ENCODE measurements at regions not wholly inside any gene's neighbourhood (a gene's known extent, or its start where the extent isn't known, plus 50 kb on each side); places are given as distances from the start of the nearest gene placed in this dataset.

- Histone ChIP-seq H2AK5ac (ENCODE audit: low read depth, low read length) (no peak overlapping the region), H2BK12ac (ENCODE audit: low read depth, low read length) (no peak overlapping the region), H2AFZ (ENCODE audit: low read length) (no peak overlapping the region), H3K79me1 (ENCODE audit: low read depth, low read length) (no peaks in the 10 kb centered on the region), H4K91ac (replicated peaks; ENCODE audit: insufficient read length, low read length) (no peak overlapping the region), H4K8ac (ENCODE audit: extremely low read depth, insufficient read depth, low read length) (no peak overlapping the region), H2BK5ac (ENCODE audit: low read depth, low read length) (no peak overlapping the region), H3K36me3 (ENCODE audit: control insufficient read depth in 2 of 4, insufficient read depth in 4 of 4, low read length in 3 of 4) (no peaks in the 10 kb centered on the region), H3K9ac (replicated peaks in 1 of 4; ENCODE audit: extremely low read depth in 1 of 4, low read depth in 3 of 4, low read length in 3 of 4) (no peak overlapping the region), H3K4me1 (replicated peaks in 1 of 4; ENCODE audit: control insufficient read depth in 3 of 4, insufficient read depth in 4 of 4, low read length in 3 of 4) (no peaks in the 10 kb centered on the region), H3K27ac (ENCODE audit: low read depth, low read length) (no peak overlapping the region), H3K14ac (ENCODE audit: insufficient read length) (no peak overlapping the region), H2BK120ac (replicated peaks; ENCODE audit: low read depth, low read length) (no peak overlapping the region), H3K4me3 (ENCODE audit: extremely low read depth in 1 of 4, insufficient read depth in 2 of 4, low read depth in 3 of 4, low read length in 4 of 4) (no peak overlapping the region), H3K23ac (ENCODE audit: insufficient read length) (no peak overlapping the region), H4K5ac (ENCODE audit: insufficient read length, low read depth, low read length) (no peak overlapping the region), H2BK20ac (ENCODE audit: low read length) (no peak overlapping the region), H4K20me1 (replicated peaks in 1 of 2; ENCODE audit: control insufficient read depth in 1 of 2, insufficient read depth in 2 of 2, low read length in 2 of 2) (no peaks in the 10 kb centered on the region), H2BK15ac (ENCODE audit: low read length) (no peak overlapping the region), H3K79me2 (ENCODE audit: control insufficient read depth in 1 of 2, insufficient read depth in 2 of 2, low read length in 2 of 2) (no peaks in the 10 kb centered on the region), H3K9me3 (ENCODE audit: insufficient read depth in 2 of 2, low read depth in 1 of 2, low read length in 1 of 2) (no peaks in the 10 kb centered on the region), H3K4me2 (ENCODE audit: insufficient read depth in 1 of 2, low read depth in 2 of 2, low read length in 2 of 2) (no peak overlapping the region), H3K27me3 (replicated peaks in 1 of 4; ENCODE audit: control insufficient read depth in 3 of 4, extremely low read depth in 1 of 4, insufficient read depth in 3 of 4, low read length in 3 of 4) (no peaks in the 10 kb centered on the region), H3K23me2 (ENCODE audit: low read depth, low read length) (no peaks in the 10 kb centered on the region), H3K56ac (replicated peaks; ENCODE audit: insufficient read length, low read depth, low read length) (no peak overlapping the region), H3K4ac (replicated peaks; ENCODE audit: insufficient read length, low read depth, low read length) (no peak overlapping the region), H3K18ac (ENCODE audit: extremely low read depth, low read length) (no peak overlapping the region)
- ChIA-PET CTCF (ENCODE audit: partially characterized antibody) (interaction anchor here (0.5 to 1.8 kb wide), 6 partner anchors 10 to 323 kb away, joined by 3 to 6 read pairs (median 4); no protein-coding TSS in a partner anchor), POLR2A (ENCODE audit: partially characterized antibody) (no interaction called here)
- FAIRE-seq (no peak), DNase-seq (ENCODE audit: low read depth in 1 of 2, low spot score in 2 of 2) (no peak)
- 88% methylated on average over 1 of the region's 1 CpG; no CpG with 5 or more reads in 1 of the 2 experiments for WGBS, 2 experiments (ENCODE audit: extremely low coverage in 1 of 2, insufficient coverage in 1 of 2, insufficient read length in 1 of 2, insufficient replicate concordance in 2 of 2, low coverage in 1 of 2, low lambda C conversion rate in 2 of 2, missing lambda C conversion rate in 1 of 2)
- no peak for TF ChIP-seq EGR1 (IDR thresholded peaks at IDR 0.05; ENCODE audit: borderline replicate concordance, low read depth, low read length)
- no peak for TF ChIP-seq KDM4A (IDR thresholded peaks at IDR 0.05; ENCODE audit: low read depth, low read length, severe bottlenecking)
- TF ChIP-seq E2F6 (IDR thresholded peaks at IDR 0.05) = no peak
- TF ChIP-seq GABPA (IDR thresholded peaks at IDR 0.05; ENCODE audit: borderline replicate concordance, insufficient read depth, low read length) = no peak
- TF ChIP-seq ASH2L (IDR thresholded peaks at IDR 0.05; ENCODE audit: low read length) = no peak
- no peak for TF ChIP-seq POLR2AphosphoS5 (IDR thresholded peaks at IDR 0.05; ENCODE audit: low read depth, low read length)
- no peak for TF ChIP-seq EP300 (IDR thresholded peaks at IDR 0.05; ENCODE audit: borderline replicate concordance in 1 of 2, low read depth in 2 of 2, low read length in 2 of 2)
- TF ChIP-seq FOSL1 (IDR thresholded peaks at IDR 0.05; ENCODE audit: insufficient read depth, low read depth, low read length) = no peak
- no peak for TF ChIP-seq RNF2 (IDR thresholded peaks at IDR 0.05; ENCODE audit: borderline replicate concordance, low read depth, low read length, missing control alignments, poor library complexity, severe bottlenecking)
- TF ChIP-seq GTF2F1 (IDR thresholded peaks at IDR 0.05; ENCODE audit: borderline replicate concordance, low read depth, low read length) = no peak
- TF ChIP-seq YY1 (IDR thresholded peaks at IDR 0.05; ENCODE audit: low read depth, low read length) = no peak
- TF ChIP-seq BACH1 (IDR thresholded peaks at IDR 0.05; ENCODE audit: low read length) = no peak
- TF ChIP-seq CBX5 (IDR thresholded peaks at IDR 0.05; ENCODE audit: low read depth, low read length) = no peak
Measured at GRCh38 chr2:18153741-18154140, 275.3 kb downstream of the KCNS3 start.
